ENCODE measurements at regions not wholly inside any gene's neighbourhood (a gene's known extent, or its start where the extent isn't known, plus 50 kb on each side); places are given as distances from the start of the nearest gene placed in this dataset.

DNA sequence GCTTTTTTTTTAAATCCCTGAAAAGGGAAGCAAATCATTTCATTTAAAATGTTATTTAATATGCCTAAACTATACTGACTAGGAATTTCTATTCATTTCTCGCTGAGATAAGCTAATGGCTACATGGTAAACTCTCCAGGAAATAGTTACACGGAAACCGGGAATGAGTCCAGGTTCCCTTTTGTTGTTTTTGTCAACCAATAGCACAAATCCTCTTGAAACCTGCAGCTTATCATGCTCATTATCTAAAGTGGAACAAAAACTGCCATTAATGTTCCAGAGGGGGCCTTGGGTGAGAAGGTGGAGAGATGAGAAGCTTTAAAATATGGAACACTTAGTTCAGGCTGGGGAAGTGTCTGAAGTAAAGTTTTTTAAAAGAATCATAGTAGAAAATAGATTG is 113.5 kb upstream of the ALCAM start:
- H3K36me3 ChIP-seq, result no peaks in the 10 kb centered on the region
- DNase-seq, result no peak
- intact Hi-C loops (cut with DNase I; ENCODE audit: low total_unique reads), result no loop called here
- H3K27me3 ChIP-seq, result no peaks in the 10 kb centered on the region
- no peak overlapping the region for H3K4me3 ChIP-seq
- no peak for TF ChIP-seq POLR2A (IDR thresholded peaks at IDR 0.05)
- no peak for TF ChIP-seq CTCF (IDR thresholded peaks at IDR 0.05)
- H3K9me3 ChIP-seq, result no peaks in the 10 kb centered on the region
- H3K4me1 ChIP-seq, result no peaks in the 10 kb centered on the region
- H3K27ac ChIP-seq, result no peak overlapping the region

DNA sequence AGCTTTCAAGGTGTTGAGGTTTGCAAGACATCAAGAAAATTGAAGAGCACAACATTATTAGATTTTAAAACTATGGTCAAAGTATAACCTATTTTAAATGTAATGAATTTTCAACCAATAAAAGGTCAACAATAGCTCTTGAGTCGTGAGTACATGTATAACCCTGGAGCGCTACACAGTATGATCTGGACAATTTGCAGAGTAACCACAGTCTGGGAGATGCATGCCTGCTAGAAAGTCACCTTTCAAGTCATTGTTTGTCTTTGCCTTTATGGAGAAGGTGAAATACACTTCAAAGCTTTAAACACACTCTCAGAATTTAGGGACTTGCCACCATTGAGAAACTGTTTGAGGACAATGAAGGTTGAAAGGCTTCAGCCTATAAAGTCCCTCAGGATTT is 112.6 kb upstream of the ALCAM start:
- Histone ChIP-seq H3K27ac (no peak overlapping the region), H3K9me3 (no peaks in the 10 kb centered on the region), H3K4me3 (no peak overlapping the region), H3K36me3 (no peaks in the 10 kb centered on the region), H3K4me1 (no peaks in the 10 kb centered on the region), H3K27me3 (no peaks in the 10 kb centered on the region)
- DNase-seq, result no peak
- TF ChIP-seq CTCF (IDR thresholded peaks at IDR 0.05) (no peak), POLR2A (IDR thresholded peaks at IDR 0.05) (no peak)
- intact Hi-C loops (cut with DNase I; ENCODE audit: low total_unique reads), result no loop called here

DNA sequence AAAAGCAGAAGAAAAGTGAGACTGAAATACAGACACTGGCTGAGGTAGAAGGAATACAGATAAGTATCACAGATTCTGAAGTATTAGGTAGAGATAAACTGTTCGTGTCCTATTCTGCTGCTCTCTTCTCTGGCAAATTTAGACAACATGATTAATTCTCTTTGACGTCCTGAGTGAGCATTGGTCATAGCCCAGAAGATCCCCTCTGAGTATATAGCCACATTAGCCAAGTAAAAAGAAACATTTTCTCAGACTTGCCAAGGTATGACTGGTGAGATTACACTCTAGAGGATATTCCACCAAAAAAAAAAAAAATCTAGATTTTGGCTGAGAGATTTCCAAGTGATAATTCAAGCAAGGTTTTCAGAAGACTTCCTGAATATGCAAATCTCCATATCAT is 111.4 kb upstream of the ALCAM start:
- Histone ChIP-seq H3K4me3 (no peak overlapping the region), H3K36me3 (no peaks in the 10 kb centered on the region), H3K9me3 (no peaks in the 10 kb centered on the region), H3K27me3 (no peaks in the 10 kb centered on the region), H3K4me1 (no peaks in the 10 kb centered on the region), H3K27ac (no peak overlapping the region)
- no peak for TF ChIP-seq CTCF (IDR thresholded peaks at IDR 0.05)
- no peak for TF ChIP-seq POLR2A (IDR thresholded peaks at IDR 0.05)
- intact Hi-C loops (cut with DNase I; ENCODE audit: low total_unique reads), result no loop called here
- no peak for DNase-seq

GRCh38 chr3:105259496-105259895 is 107.2 kb upstream of the ALCAM start:
- no peak overlapping the region for H3K27ac ChIP-seq
- TF ChIP-seq CTCF (IDR thresholded peaks at IDR 0.05), result no peak
- no peak for TF ChIP-seq POLR2A (IDR thresholded peaks at IDR 0.05)
- no peak overlapping the region for H3K4me3 ChIP-seq
- intact Hi-C loops (cut with DNase I; ENCODE audit: low total_unique reads), result no loop called here
- no peaks in the 10 kb centered on the region for H3K36me3 ChIP-seq
- no peak for DNase-seq
- no peaks in the 10 kb centered on the region for H3K9me3 ChIP-seq
- no peaks in the 10 kb centered on the region for H3K27me3 ChIP-seq
- no peaks in the 10 kb centered on the region for H3K4me1 ChIP-seq

DNA sequence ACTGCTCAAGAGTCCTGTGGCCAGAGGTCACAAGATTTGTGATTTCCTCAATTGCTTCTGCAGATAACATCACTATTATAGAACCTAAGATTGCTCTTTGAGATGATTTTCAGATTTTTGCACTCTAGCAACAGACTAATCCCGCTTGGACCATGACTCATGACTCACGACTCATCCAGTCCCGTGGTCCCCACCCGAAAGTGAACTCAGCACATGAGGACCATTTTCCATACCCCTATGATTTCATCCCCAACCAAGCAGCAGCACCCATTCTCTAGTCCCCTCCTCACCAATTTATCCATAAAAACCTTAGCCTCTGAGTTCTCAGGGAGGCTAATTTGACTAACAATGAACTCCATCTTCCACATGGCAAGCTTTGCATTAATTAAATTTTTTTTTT is 106.3 kb upstream of the ALCAM start:
- no peak overlapping the region for H3K27ac ChIP-seq
- H3K4me1 ChIP-seq, result no peaks in the 10 kb centered on the region
- H3K9me3 ChIP-seq, result no peaks in the 10 kb centered on the region
- no peaks in the 10 kb centered on the region for H3K27me3 ChIP-seq
- H3K36me3 ChIP-seq, result no peaks in the 10 kb centered on the region
- intact Hi-C loops (cut with DNase I; ENCODE audit: low total_unique reads), result no loop called here
- no peak for DNase-seq
- TF ChIP-seq CTCF (IDR thresholded peaks at IDR 0.05), result no peak
- TF ChIP-seq POLR2A (IDR thresholded peaks at IDR 0.05), result no peak
- H3K4me3 ChIP-seq, result no peak overlapping the region
